NCI-H82 treated with DMSO at 0.1 percent for 48 hours (cell line): ENCODE measurements at regions not wholly inside any gene's neighbourhood (a gene's known extent, or its start where the extent isn't known, plus 50 kb on each side); places are given as distances from the start of the nearest gene placed in this dataset.
"Not testable (repeated sequence)": the region's sequence is repeated elsewhere in the genome, so short reads cannot be mapped to it uniquely, and the experiment has no call there.

ENCODE experiments used
- DNase-seq: peaks from one replicate; lab custom pipeline; 2025; ENCODE audit not compliant: unreplicated experiment; lab: John Stamatoyannopoulos, UW

- DNase-seq = no peak
Observed at GRCh38 chr15:53038655-53038941, 248.5 kb upstream of the ONECUT1 start.

DNA sequence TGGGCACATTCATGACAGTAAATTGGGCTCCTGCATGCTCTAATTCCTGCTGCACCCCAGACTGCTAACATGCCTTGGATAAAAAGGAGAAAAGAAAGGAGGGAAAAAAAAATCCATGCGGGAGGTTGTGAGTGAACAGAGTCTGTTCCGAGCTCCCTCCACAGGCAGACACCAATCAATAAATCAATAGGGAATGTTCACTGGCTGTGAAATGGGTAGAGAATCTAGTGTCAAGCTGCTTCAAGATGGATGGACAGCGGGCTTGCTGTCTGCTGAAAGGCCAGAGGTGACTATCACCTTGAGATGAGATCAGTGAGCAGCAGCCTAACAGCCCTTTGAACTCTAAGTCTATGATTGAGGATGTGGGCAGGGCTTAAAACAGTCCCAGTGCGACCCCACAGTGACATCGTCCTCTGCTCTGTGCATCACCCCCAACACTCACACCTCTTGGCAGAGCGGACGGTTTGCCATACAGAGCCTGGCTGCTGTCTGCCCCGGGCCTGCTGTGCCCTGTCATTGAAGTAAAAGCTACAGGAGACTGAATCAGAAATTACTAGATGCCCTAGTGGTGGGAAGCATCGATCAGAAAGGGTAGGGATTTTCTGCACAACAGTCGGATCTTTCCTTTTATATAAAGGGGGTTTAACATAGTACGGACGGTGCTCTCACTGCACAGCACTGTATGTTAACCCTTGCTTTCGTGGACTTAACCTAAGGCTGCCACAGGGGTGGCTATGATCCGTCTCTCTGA is 247.9 kb upstream of the ONECUT1 start:
- DNase-seq = no peak

DNA sequence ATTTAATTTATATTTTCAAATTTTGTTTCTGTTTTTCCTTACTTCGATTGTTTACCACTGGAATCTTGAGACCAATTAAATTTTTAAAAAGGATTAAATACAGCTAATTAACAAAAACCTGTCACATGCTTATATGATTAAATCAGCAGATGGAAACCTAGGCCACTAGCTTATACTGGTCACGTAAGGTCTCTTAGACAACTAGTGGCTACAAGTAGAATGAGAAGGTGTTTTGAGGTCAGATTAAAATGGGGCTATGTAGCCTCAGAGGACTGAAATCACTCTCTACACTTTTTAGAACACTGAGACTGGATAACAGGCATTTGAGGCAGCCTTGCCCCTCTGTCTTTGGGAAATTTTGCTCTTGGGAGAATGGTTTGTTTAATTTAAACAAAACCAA is 246.5 kb upstream of the ONECUT1 start:
- peak; percentile 89 for DNase-seq

- no peak for DNase-seq
Observed at GRCh38 chr15:53034767-53035245, 244.7 kb upstream of the ONECUT1 start.

DNA sequence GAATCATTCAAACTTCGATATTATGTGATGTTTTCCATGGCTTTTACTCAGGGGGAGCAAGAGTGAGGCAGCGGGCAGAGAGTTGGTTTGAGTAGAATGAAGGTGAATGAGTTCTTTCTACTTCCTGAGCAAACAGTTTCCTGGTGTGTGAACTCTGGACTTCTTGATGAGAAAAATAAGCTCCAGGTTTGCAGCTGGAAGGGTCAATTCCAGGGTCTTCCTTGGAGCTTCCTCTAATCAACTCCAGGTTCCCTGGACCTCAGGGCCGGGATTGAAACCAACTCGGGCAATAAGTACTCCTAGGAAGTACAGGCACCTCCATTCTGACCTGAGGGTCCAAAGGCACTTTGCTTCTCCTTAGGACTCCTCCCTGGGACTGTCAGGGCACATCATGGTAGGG is 243.6 kb upstream of the ONECUT1 start:
- no peak for DNase-seq

GRCh38 chr15:53031469-53031868 is 241.3 kb upstream of the ONECUT1 start:
- no peak for DNase-seq

- DNase-seq = no peak
Observed at GRCh38 chr15:53022788-53023187, 232.7 kb upstream of the ONECUT1 start.

GRCh38 chr15:53013329-53013728 is 223.2 kb upstream of the ONECUT1 start:
- DNase-seq = no peak

DNA sequence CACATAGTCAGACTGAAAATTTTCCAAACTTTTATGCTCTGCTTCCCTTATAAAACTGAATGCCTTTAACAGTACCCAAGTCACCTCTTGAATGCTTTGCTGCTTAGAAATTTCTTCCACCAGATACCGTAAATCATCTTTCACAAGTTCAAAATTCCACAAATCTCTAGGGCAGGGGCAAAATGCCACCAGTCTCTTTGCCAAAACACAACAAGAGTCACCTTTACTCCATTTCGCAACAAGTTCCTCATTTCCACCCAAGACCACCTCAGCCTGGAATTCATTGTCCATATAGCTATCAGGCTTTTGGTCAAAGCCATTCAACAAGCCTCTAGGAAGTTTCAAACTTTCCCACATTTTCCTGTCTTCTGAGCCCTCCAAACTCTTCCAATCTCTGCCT is 221.6 kb upstream of the ONECUT1 start:
- not testable (repeated sequence) for DNase-seq

DNA sequence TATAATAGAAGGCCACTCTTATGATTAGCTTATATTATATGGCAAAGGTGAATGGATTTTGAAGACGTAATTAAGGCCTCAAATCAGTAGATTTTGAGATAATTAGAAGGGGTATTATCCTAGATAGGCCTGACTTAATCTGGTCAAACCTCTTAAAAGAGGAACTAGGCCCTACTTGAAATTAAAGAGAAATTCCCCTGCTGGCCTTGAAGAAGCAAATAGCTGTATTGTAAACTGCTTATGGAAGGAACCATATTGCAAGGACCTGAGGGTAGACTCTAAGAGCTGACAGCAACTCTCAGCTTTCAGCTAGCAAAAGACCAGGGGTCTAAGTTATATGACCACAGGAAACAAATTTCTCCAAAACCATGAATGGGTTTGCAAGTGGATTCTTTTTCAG is 219.0 kb upstream of the ONECUT1 start:
- DNase-seq = peak; percentile 66

DNA sequence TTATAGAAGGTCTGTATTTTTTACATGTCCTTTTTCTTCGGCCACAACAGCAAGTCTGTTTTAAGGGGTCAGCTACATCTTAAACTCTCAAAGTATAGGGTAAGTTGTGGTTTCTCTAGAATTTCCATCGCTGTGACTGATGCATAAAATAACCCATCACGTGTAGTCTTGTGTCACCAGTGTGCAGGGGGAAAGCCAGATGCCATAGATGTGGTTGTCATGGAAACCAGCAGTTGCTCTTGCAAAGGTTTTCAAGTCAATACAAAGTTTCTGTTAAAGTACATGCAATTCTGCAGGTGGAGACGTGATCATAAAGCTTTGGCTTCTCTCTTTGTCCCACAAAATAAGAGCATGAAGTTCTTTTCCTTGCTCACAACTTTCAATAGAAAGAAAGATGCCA is 210.3 kb upstream of the ONECUT1 start:
- no peak for DNase-seq

DNA sequence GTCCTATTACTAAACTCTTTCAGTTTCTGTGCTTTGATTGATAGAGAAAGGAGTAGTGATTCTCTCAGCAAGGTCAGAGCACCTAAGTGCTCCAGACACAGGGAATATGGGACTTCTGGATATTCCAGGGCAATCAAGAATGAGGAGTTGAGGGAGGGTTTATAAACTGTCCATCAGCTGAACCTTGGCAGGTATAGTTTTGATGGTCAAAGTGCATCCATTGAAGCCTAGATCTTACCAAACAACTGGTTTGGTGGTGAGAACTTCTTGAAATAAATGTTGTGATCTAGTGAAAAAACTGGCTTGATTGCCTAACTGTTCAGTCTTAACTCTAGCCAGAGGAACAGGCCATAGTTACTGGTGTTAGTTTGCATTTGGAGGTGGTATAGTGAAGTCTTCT is 207.0 kb upstream of the ONECUT1 start:
- no peak for DNase-seq

DNA sequence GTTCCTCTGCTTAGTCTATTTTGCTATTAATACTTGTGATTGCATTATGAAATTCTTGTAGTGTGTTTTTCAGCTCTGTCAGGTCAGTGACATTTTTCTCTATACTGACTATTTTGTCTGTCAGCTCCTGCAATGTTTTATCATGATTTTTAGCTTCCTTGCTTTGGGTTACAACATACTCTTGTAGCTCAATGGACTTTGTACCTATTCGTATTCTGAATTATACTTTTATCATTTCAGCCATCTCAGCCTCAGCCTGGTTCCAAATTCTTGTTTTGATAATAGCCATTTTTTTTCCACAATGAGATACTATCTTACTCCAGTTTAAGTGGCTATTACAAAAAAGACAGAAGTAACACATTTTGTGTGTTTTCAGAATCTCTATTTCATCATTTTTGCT is 204.2 kb upstream of the ONECUT1 start:
- DNase-seq = no peak

GRCh38 chr15:52984507-52984906 is 194.4 kb upstream of the ONECUT1 start:
- no peak for DNase-seq

- DNase-seq = no peak
Observed at GRCh38 chr15:52980446-52980845, 190.3 kb upstream of the ONECUT1 start.

GRCh38 chr15:52976516-52977075 is 186.5 kb upstream of the ONECUT1 start:
- DNase-seq = no peak

GRCh38 chr15:52975941-52976449 is 185.9 kb upstream of the ONECUT1 start:
- no peak for DNase-seq

DNA sequence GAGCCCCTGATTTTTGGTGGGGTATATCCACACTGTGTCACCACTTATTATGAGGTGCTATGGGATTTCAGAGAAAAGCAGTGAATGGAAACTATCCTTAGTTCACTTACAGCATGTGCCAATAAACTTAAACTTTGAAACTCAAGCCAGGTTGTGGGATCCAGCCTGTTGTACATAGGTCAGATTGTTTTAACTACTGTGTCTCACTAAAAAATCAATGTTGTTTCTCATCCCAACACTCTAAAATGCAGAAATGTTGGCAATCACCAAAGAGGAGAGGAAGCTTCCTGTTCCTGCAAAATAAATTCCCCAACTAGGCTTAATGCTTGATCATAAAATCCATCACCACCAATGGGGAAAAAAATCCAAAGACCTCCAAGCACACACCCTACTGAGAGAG is 173.7 kb upstream of the ONECUT1 start:
- DNase-seq = no peak

GRCh38 chr15:52960283-52960682 is 170.1 kb upstream of the ONECUT1 start:
- DNase-seq = no peak

GRCh38 chr15:52943746-52944145 is 153.6 kb upstream of the ONECUT1 start:
- DNase-seq = no peak

- DNase-seq = no peak
Observed at GRCh38 chr15:52936489-52936888, 146.4 kb upstream of the ONECUT1 start.

GRCh38 chr15:52925130-52925529 is 135.0 kb upstream of the ONECUT1 start:
- DNase-seq = no peak

- no peak for DNase-seq
Observed at GRCh38 chr15:52924630-52925029, 134.5 kb upstream of the ONECUT1 start.
